Sigmoid colon (tissue), 6 donors: ENCODE measurements at regions not wholly inside any gene's neighbourhood (a gene's known extent, or its start where the extent isn't known, plus 50 kb on each side); places are given as distances from the start of the nearest gene placed in this dataset.
"Not testable (repeated sequence)": the region's sequence is repeated elsewhere in the genome, so short reads cannot be mapped to it uniquely, and the experiment has no call there.

Experiments
- DNase-seq: peaks from one replicate; pipeline ENCODE4 v3.0.0-alpha.2; 2019
- H3K27ac ChIP-seq, 4 donors: fragments of 200-600 bp; sonication (generic); one replicate each; pipeline ENCODE4 v1.5.1; 2016 to 2019; ENCODE audit warnings: mild to moderate bottlenecking in 1 of 4
- H3K27me3 ChIP-seq, 3 donors: fragments of 200-600 bp; sonication (generic); one replicate each; pipeline ENCODE4 v1.5.1; 2019; ENCODE audit warnings: mild to moderate bottlenecking in 1 of 3
- H3K36me3 ChIP-seq, 4 donors: fragments of 200-600 bp; sonication (generic); one replicate each; pipeline ENCODE4 v1.5.1; 2016 to 2019
- H3K4me1 ChIP-seq, 4 donors: fragments of 200-600 bp; sonication (generic); one replicate each; pipeline ENCODE4 v1.5.1; 2017 to 2019
- H3K4me3 ChIP-seq, 4 donors: fragments of 200-600 bp; sonication (generic); one replicate each; pipeline ENCODE4 v1.5.1; 2017 to 2019; ENCODE audit warnings: mild to moderate bottlenecking in 2 of 4, moderate library complexity in 1 of 4
- H3K9me3 ChIP-seq, 4 donors: fragments of 200-600 bp in 3 of 4; sonication (generic) in 3 of 4; one replicate each; pipeline versions ENCODE4 v1.5.1 to v1.6.1; 2013 to 2019
- CTCF ChIP-seq, 4 experiments: fragments of 450-650 bp in 3 of 4; fragments of 200-600 bp in 1 of 4; IDR thresholded peaks; one replicate each; pipeline ENCODE4 v1.5.1; 2016 to 2019; ENCODE audit warnings: antibody characterized with exemption in 4 of 4, mild to moderate bottlenecking in 3 of 4, moderate library complexity in 2 of 4
- EP300 ChIP-seq, 4 donors: sonication (generic); formaldehyde crosslinking; IDR thresholded peaks; one replicate each; pipeline ENCODE4 v1.6.1; 2017; ENCODE audit warnings: antibody characterized with exemption in 4 of 4
- POLR2A ChIP-seq, 2 donors: fragments of 450-650 bp; IDR thresholded peaks; one replicate each; pipeline ENCODE4 v1.6.1; 2016; ENCODE audit warnings: antibody characterized with exemption in 2 of 2, mild to moderate bottlenecking in 2 of 2, moderate library complexity in 2 of 2
- POLR2AphosphoS5 ChIP-seq, 4 donors: sonication (generic); formaldehyde crosslinking; IDR thresholded peaks; one replicate each; pipeline ENCODE4 v1.6.1; 2017; ENCODE audit warnings: antibody characterized with exemption in 4 of 4
- WGBS, 2 donors: extraction: QIAGEN DNeasy Blood & Tissue Kit; methylation state at CpG; one replicate each; pipeline ENCODE4 v1.1.7; 2013; 5-methylcytosine and 5-hydroxymethylcytosine counted together
- intact Hi-C: fragments of 100-400 bp; cut with DNase I; formaldehyde crosslinking; loops from one replicate; pipeline ENCODE4 v1.15.1; 2023
- donor health status: healthy with polysubstance abuse.
- donor health status: healthy.

GRCh38 chr2:60214626-60214875 lies 338.9 kb downstream of the BCL11A start:
- H3K4me1 ChIP-seq = peaks cover 0 to 25% (median 17%) of the 10 kb centered on the region in 4 donors
- H3K27ac ChIP-seq = no peak overlapping the region
- no peaks in the 10 kb centered on the region for H3K36me3 ChIP-seq
- no peak for DNase-seq
- H3K9me3 ChIP-seq = no peaks in the 10 kb centered on the region
- no peak overlapping the region for H3K4me3 ChIP-seq
- TF ChIP-seq POLR2A (IDR thresholded peaks at IDR 0.05) (no peak), POLR2AphosphoS5 (IDR thresholded peaks at IDR 0.05) (no peak), EP300 (IDR thresholded peaks at IDR 0.05) (no peak), CTCF (IDR thresholded peaks at IDR 0.05) (no peak)
- intact Hi-C loops = no loop called here
- no peaks in the 10 kb centered on the region for H3K27me3 ChIP-seq

- Histone ChIP-seq H3K36me3 (no peaks in the 10 kb centered on the region), H3K27me3 (no peaks in the 10 kb centered on the region), H3K9me3 (no peaks in the 10 kb centered on the region), H3K27ac (no peak overlapping the region), H3K4me3 (no peak overlapping the region), H3K4me1 (peaks cover 0 to 25% (median 17%) of the 10 kb centered on the region in 4 donors)
- 15 to 62% methylated on average over 16 of the region's 16 CpGs for WGBS, 2 donors
- intact Hi-C loops = no loop called here
- TF ChIP-seq CTCF (IDR thresholded peaks at IDR 0.05) = no peak
- no peak for TF ChIP-seq EP300 (IDR thresholded peaks at IDR 0.05)
- peak in 1 of 4 donors; percentile 8 for TF ChIP-seq POLR2AphosphoS5 (IDR thresholded peaks at IDR 0.05)
- no peak for DNase-seq
These were observed 339.4 kb downstream of the BCL11A start for GRCh38 chr2:60213865-60214625.

DNA sequence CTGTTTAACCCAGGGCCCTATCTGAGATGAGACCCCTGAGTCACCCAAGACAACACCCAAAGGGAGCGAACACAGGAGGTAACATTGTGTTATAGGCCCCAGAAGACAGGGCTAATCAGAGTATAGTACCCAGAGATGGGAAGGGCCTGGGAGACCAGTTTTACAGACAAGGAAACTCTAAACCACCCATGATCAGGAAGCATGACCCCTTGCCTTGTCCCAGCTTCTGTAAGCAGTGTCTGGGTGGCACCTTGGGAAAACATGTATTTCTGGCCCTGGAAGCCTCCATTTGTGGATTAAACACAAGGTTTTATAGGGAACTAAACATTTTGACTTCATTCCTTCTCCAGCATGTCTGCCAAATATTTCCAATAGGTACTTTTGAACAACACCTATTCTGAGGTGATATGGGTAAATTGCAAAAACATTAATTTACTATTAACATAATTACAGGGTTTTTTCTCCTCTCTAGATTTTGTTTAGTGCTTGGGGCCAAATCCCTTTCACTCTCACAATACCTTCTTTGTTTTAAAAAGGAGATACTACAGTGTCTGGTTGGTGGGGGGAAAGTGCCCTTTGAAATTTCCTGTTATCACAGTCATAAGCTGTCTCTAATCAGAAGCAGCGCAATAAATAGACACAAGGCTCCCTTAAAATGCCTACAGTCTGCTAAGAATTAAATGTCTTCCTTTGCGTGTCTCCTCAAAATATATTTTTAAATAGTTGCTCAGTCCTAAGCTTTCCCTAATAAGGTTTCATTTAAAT lies 341.1 kb downstream of the BCL11A start:
- peaks cover 0 to 25% (median 17%) of the 10 kb centered on the region in 4 donors for H3K4me1 ChIP-seq
- no peaks in the 10 kb centered on the region for H3K36me3 ChIP-seq
- DNase-seq = no peak
- intact Hi-C loops = no loop called here
- WGBS, 2 donors = 16 to 57% methylated on average over 3 of the region's 3 CpGs
- H3K4me3 ChIP-seq = no peak overlapping the region
- no peaks in the 10 kb centered on the region for H3K27me3 ChIP-seq
- TF ChIP-seq POLR2A (IDR thresholded peaks at IDR 0.05) (no peak), CTCF (IDR thresholded peaks at IDR 0.05) (no peak), POLR2AphosphoS5 (IDR thresholded peaks at IDR 0.05) (no peak), EP300 (IDR thresholded peaks at IDR 0.05) (no peak)
- H3K27ac ChIP-seq = no peak overlapping the region
- no peaks in the 10 kb centered on the region for H3K9me3 ChIP-seq

- H3K27me3 ChIP-seq, H3K27ac ChIP-seq, DNase-seq, H3K4me1 ChIP-seq, H3K4me3 ChIP-seq, H3K36me3 ChIP-seq, intact Hi-C loops, H3K9me3 ChIP-seq: not testable (repeated sequence)
- 96 to 97% methylated on average over 19 of the region's 19 CpGs for WGBS, 2 donors
These were observed 364.4 kb downstream of the BCL11A start for GRCh38 chr2:60189006-60189405.

- TF ChIP-seq POLR2AphosphoS5 (IDR thresholded peaks at IDR 0.05) = no peak
- TF ChIP-seq EP300 (IDR thresholded peaks at IDR 0.05) = no peak
- no peak for TF ChIP-seq CTCF (IDR thresholded peaks at IDR 0.05)
- no peak for TF ChIP-seq POLR2A (IDR thresholded peaks at IDR 0.05)
- H3K36me3 ChIP-seq = no peaks in the 10 kb centered on the region
- no peak for DNase-seq
- no peaks in the 10 kb centered on the region for H3K27me3 ChIP-seq
- intact Hi-C loops = no loop called here
- H3K27ac ChIP-seq = no peak overlapping the region
- no peak overlapping the region for H3K4me3 ChIP-seq
- no peaks in the 10 kb centered on the region for H3K4me1 ChIP-seq
- no peaks in the 10 kb centered on the region for H3K9me3 ChIP-seq
These were observed 378.2 kb downstream of the BCL11A start for GRCh38 chr2:60175290-60175689.
